WTC11 (cell line): ENCODE measurements at regions not wholly inside any gene's neighbourhood (a gene's known extent, or its start where the extent isn't known, plus 50 kb on each side); places are given as distances from the start of the nearest gene placed in this dataset.

ENCODE experiments used
- ATAC-seq: fragments of 200-7000 bp; cut with Tn5 transposase; 2 replicates; pipeline ENCODE4 v1.10.0; 2021; ENCODE audit warnings: mild to moderate bottlenecking, moderate library complexity
- CTCF ChIA-PET: fragments of 300-600 bp; sonication (Branson Sonifier 250); formaldehyde crosslinking; loops from one replicate; lab custom pipeline; 2021; ENCODE audit warnings: antibody characterized with exemption; lab: Charles Lee
- POLR2A ChIA-PET: fragments of 350-600 bp; sonication (Branson Sonifier 250); formaldehyde crosslinking; loops from one replicate; lab custom pipeline; 2021; ENCODE audit warnings: antibody characterized with exemption; lab: Charles Lee
- DNase-seq: peaks from one replicate; pipeline ENCODE4 v3.0.0; 2021; ENCODE audit warnings: low spot score
- H3K27ac Mint-ChIP-seq: 2 replicates; pipeline ENCODE4 v1.8.0; 2021; ENCODE audit warnings: mixed read lengths
- H3K27me3 Mint-ChIP-seq: 2 replicates; pipeline ENCODE4 v1.8.0; 2021; ENCODE audit warnings: low read depth, mild to moderate bottlenecking, moderate library complexity, mixed read lengths
- H3K36me3 Mint-ChIP-seq: 2 replicates; pipeline ENCODE4 v1.8.0; 2021; ENCODE audit warnings: mixed read lengths
- H3K4me1 Mint-ChIP-seq: 2 replicates; pipeline ENCODE4 v1.8.0; 2022; ENCODE audit warnings: mixed read lengths
- H3K4me3 Mint-ChIP-seq: 2 replicates; pipeline ENCODE4 v1.8.0; 2021; ENCODE audit warnings: mild to moderate bottlenecking, moderate library complexity, mixed read lengths
- H3K9me3 Mint-ChIP-seq: 2 replicates; pipeline ENCODE4 v1.8.0; 2021; ENCODE audit warnings: mixed read lengths
- ATF1 ChIP-seq: sonication (generic); formaldehyde crosslinking; IDR thresholded peaks from 2 replicates; pipeline ENCODE4 v1.8.1; 2023; ENCODE audit warnings: mild to moderate bottlenecking, moderate library complexity, missing genetic modification reagents
- CREB1 ChIP-seq: sonication (generic); formaldehyde crosslinking; IDR thresholded peaks from 2 replicates; pipeline ENCODE4 v1.8.0; 2023; ENCODE audit warnings: mild to moderate bottlenecking, missing genetic modification reagents
- CTCF ChIP-seq: fragments of 200-600 bp; IDR thresholded peaks from 2 replicates; pipeline ENCODE4 v1.8.0; 2022; ENCODE audit warnings: antibody characterized with exemption
- ELF4 ChIP-seq: sonication (generic); formaldehyde crosslinking; IDR thresholded peaks from 2 replicates; pipeline ENCODE4 v1.8.1; 2022; ENCODE audit warnings: low read depth, mild to moderate bottlenecking, moderate library complexity, missing genetic modification reagents
- FOXJ3 ChIP-seq: sonication (generic); formaldehyde crosslinking; IDR thresholded peaks from 2 replicates; pipeline ENCODE4 v1.9.0; 2021; ENCODE audit warnings: missing genetic modification reagents, mild to moderate bottlenecking, borderline replicate concordance
- FOXP4 ChIP-seq: sonication (generic); formaldehyde crosslinking; IDR thresholded peaks from 2 replicates; pipeline ENCODE4 v1.8.0; 2022; ENCODE audit warnings: mild to moderate bottlenecking, missing genetic modification reagents
- HMGXB4 ChIP-seq: sonication (generic); formaldehyde crosslinking; IDR thresholded peaks from 2 replicates; pipeline ENCODE4 v1.8.1; 2023; ENCODE audit warnings: mild to moderate bottlenecking, moderate library complexity, missing genetic modification reagents
- IRF1 ChIP-seq: sonication (generic); formaldehyde crosslinking; IDR thresholded peaks from 2 replicates; pipeline ENCODE4 v1.8.0; 2023; ENCODE audit warnings: missing genetic modification reagents
- JUN ChIP-seq: sonication (generic); formaldehyde crosslinking; IDR thresholded peaks from 2 replicates; pipeline ENCODE4 v1.8.0; 2023; ENCODE audit warnings: mild to moderate bottlenecking, missing genetic modification reagents
- MAX ChIP-seq: sonication (generic); formaldehyde crosslinking; IDR thresholded peaks from 2 replicates; pipeline ENCODE4 v1.8.0; 2022; ENCODE audit warnings: mild to moderate bottlenecking, missing genetic modification reagents
- MYBL2 ChIP-seq: sonication (generic); formaldehyde crosslinking; IDR thresholded peaks from 2 replicates; pipeline ENCODE4 v1.8.1; 2023; ENCODE audit warnings: mild to moderate bottlenecking, moderate library complexity, missing genetic modification reagents
- NFE2L1 ChIP-seq: sonication (generic); formaldehyde crosslinking; IDR thresholded peaks from 2 replicates; pipeline ENCODE4 v1.8.1; 2023; ENCODE audit warnings: missing genetic modification reagents
- NR3C1 ChIP-seq: sonication (generic); formaldehyde crosslinking; conservative IDR thresholded peaks from 2 replicates; pipeline ENCODE4 v1.8.1; 2023; ENCODE audit warnings: low read depth, mild to moderate bottlenecking, missing genetic modification reagents
- OVOL2 ChIP-seq: fragments of 250-450 bp; sonication (Bioruptor Pico); IDR thresholded peaks from 2 replicates; pipeline ENCODE4 v1.9.0; 2021; ENCODE audit warnings: mild to moderate bottlenecking, borderline replicate concordance
- PREB ChIP-seq: sonication (generic); formaldehyde crosslinking; IDR thresholded peaks from 2 replicates; pipeline ENCODE4 v1.8.1; 2022; ENCODE audit warnings: mild to moderate bottlenecking, missing genetic modification reagents, moderate library complexity, borderline replicate concordance
- TF ChIP-seq, protein P1 (sequence below): sonication (generic); formaldehyde crosslinking; IDR thresholded peaks from 2 replicates; pipeline ENCODE4 v1.8.1; 2023; ENCODE audit warnings: mild to moderate bottlenecking, missing genetic modification reagents
- TF ChIP-seq, protein P2 (sequence below): sonication (generic); formaldehyde crosslinking; IDR thresholded peaks from 2 replicates; pipeline ENCODE4 v1.8.1; 2023; ENCODE audit warnings: mild to moderate bottlenecking, missing genetic modification reagents
- TF ChIP-seq, protein P3 (sequence below): sonication (generic); formaldehyde crosslinking; IDR thresholded peaks from 2 replicates; pipeline ENCODE4 v1.8.1; 2022; ENCODE audit warnings: missing genetic modification reagents, borderline replicate concordance

DNA sequence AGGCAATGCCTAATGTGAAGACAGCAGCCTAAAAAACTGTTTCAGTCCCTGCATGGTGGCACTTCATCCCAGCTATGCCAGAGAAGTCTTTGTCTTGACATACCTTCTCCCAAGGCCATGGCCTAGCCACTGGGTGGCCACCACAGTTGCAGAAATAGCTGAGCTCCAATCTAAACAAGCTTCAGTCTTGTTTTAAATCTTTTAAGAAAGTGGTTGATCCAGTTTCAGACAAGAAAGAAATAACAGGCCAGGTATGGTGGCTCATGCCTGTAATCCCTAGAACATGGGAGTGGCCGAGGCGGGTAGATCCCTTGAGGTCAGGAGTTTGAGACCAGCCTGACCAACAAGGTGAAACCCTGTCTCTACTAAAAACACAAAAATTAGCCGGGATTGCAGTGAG lies 600.0 kb upstream of the PLXNA2 start:
- DNase-seq = no peak
- no peak for ATAC-seq
- no peaks in the 10 kb centered on the region for H3K4me1 Mint-ChIP-seq
- TF ChIP-seq JUN (CRISPR knock-in tag) = no peak
- TF ChIP-seq FOXP4 (CRISPR knock-in tag) = no peak
- TF ChIP-seq MAX (CRISPR knock-in tag) = no peak
- no peak for TF ChIP-seq ELF4 (CRISPR knock-in tag)
- TF ChIP-seq, protein P1, sequence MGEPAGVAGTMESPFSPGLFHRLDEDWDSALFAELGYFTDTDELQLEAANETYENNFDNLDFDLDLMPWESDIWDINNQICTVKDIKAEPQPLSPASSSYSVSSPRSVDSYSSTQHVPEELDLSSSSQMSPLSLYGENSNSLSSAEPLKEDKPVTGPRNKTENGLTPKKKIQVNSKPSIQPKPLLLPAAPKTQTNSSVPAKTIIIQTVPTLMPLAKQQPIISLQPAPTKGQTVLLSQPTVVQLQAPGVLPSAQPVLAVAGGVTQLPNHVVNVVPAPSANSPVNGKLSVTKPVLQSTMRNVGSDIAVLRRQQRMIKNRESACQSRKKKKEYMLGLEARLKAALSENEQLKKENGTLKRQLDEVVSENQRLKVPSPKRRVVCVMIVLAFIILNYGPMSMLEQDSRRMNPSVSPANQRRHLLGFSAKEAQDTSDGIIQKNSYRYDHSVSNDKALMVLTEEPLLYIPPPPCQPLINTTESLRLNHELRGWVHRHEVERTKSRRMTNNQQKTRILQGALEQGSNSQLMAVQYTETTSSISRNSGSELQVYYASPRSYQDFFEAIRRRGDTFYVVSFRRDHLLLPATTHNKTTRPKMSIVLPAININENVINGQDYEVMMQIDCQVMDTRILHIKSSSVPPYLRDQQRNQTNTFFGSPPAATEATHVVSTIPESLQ = no peak
- TF ChIP-seq, protein P2, sequence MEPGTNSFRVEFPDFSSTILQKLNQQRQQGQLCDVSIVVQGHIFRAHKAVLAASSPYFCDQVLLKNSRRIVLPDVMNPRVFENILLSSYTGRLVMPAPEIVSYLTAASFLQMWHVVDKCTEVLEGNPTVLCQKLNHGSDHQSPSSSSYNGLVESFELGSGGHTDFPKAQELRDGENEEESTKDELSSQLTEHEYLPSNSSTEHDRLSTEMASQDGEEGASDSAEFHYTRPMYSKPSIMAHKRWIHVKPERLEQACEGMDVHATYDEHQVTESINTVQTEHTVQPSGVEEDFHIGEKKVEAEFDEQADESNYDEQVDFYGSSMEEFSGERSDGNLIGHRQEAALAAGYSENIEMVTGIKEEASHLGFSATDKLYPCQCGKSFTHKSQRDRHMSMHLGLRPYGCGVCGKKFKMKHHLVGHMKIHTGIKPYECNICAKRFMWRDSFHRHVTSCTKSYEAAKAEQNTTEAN = no peak
- TF ChIP-seq NR3C1 = no peak
- no peak for TF ChIP-seq CREB1
- TF ChIP-seq CTCF = no peak
- TF ChIP-seq PREB = no peak
- TF ChIP-seq, all 79 proteins: peak for 0
- POLR2A ChIA-PET = no interaction called here
- H3K27me3 Mint-ChIP-seq = no peaks in the 10 kb centered on the region
- H3K36me3 Mint-ChIP-seq = no peaks in the 10 kb centered on the region
- no peak overlapping the region for H3K27ac Mint-ChIP-seq
- no peak overlapping the region for H3K4me3 Mint-ChIP-seq
- H3K9me3 Mint-ChIP-seq = no peaks in the 10 kb centered on the region
- CTCF ChIA-PET = no interaction called here

- POLR2A ChIA-PET = no interaction called here
- Mint-ChIP-seq H3K4me1 (no peaks in the 10 kb centered on the region), H3K36me3 (no peaks in the 10 kb centered on the region), H3K27ac (no peak overlapping the region), H3K9me3 (no peaks in the 10 kb centered on the region), H3K4me3 (no peak overlapping the region), H3K27me3 (no peaks in the 10 kb centered on the region)
- no peak for ATAC-seq
- no peak for TF ChIP-seq HMGXB4 (CRISPR knock-in tag)
- no peak for TF ChIP-seq NFE2L1 (CRISPR knock-in tag)
- CTCF ChIA-PET = no interaction called here
- DNase-seq = no peak
Observed at GRCh38 chr1:208848854-208849253, 604.7 kb upstream of the PLXNA2 start.

GRCh38 chr1:208850442-208850841 lies 606.3 kb upstream of the PLXNA2 start:
- ChIA-PET POLR2A (no interaction called here), CTCF (no interaction called here)
- Mint-ChIP-seq H3K4me3 (no peak overlapping the region), H3K4me1 (no peaks in the 10 kb centered on the region), H3K27me3 (no peaks in the 10 kb centered on the region), H3K9me3 (no peaks in the 10 kb centered on the region), H3K27ac (no peak overlapping the region), H3K36me3 (no peaks in the 10 kb centered on the region)
- DNase-seq = no peak
- ATAC-seq = no peak
- TF ChIP-seq FOXJ3 (no peak), ATF1 (no peak), HMGXB4 (CRISPR knock-in tag) (no peak), OVOL2 (CRISPR knock-in tag) (no peak), MYBL2 (CRISPR knock-in tag) (no peak), IRF1 (CRISPR knock-in tag) (no peak)
- TF ChIP-seq, protein P3, sequence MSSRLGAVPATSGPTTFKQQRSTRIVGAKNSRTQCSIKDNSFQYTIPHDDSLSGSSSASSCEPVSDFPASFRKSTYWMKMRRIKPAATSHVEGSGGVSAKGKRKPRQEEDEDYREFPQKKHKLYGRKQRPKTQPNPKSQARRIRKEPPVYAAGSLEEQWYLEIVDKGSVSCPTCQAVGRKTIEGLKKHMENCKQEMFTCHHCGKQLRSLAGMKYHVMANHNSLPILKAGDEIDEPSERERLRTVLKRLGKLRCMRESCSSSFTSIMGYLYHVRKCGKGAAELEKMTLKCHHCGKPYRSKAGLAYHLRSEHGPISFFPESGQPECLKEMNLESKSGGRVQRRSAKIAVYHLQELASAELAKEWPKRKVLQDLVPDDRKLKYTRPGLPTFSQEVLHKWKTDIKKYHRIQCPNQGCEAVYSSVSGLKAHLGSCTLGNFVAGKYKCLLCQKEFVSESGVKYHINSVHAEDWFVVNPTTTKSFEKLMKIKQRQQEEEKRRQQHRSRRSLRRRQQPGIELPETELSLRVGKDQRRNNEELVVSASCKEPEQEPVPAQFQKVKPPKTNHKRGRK (CRISPR knock-in tag) = no peak
